Mononuclear cell (primary cell): ENCODE measurements at regions not wholly inside any gene's neighbourhood (a gene's known extent, or its start where the extent isn't known, plus 50 kb on each side); places are given as distances from the start of the nearest gene placed in this dataset.

Source experiments
- H3K27me3 ChIP-seq: 2 replicates; pipeline ENCODE4 v1.6.0; 2011; ENCODE audit warnings: low read length, control low read depth; ENCODE audit not compliant: insufficient read depth
- H3K4me1 ChIP-seq: 2 replicates; pipeline ENCODE4 v1.5.1; 2011; ENCODE audit warnings: mild to moderate bottlenecking, low read length, control low read depth; ENCODE audit not compliant: insufficient read depth
- H3K4me3 ChIP-seq: 2 replicates; pipeline ENCODE4 v1.5.1; 2011; ENCODE audit warnings: mild to moderate bottlenecking, low read length, moderate library complexity
- H3K9me3 ChIP-seq: 2 replicates; pipeline ENCODE4 v1.5.1; 2011; ENCODE audit warnings: low read depth, mild to moderate bottlenecking, control low read depth, low read length

DNA sequence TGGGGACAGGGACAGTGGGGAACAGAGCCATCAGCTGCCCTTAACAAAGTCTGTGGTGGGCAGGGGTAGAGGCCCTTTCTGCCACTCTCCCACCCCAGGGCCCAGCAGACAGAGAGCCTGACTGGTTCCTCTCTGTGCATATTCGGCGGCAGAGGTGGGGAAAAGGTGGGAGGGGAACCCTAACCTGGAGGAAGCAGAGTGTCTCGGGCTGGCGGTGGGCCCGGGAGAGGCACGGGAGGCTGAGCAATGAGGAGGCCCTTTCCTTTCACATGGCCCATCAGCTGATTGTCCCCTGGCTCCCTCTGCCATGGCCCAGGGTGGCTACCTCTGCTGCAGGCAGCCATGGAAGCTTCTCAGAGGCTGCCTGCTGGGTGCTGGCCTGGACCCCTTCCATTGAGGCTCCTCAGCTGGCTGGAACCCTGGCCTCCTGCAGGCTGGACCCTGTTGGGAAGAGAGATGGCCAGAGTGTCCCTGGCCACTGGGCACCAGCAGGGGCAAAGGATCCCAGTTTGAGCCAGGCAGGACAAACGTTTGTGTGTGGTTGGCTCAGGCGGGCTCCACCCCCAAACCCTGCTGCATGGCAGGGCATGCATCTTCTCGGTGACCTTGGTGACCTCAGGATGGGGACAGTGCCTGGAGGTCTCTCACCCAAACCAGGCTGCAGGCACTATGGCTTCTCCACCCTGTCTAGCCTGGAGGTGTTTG is 202.8 kb upstream of the ZNF536 start:
- Histone ChIP-seq H3K27me3 (no peaks in the 10 kb centered on the region), H3K4me3 (no peak overlapping the region), H3K9me3 (no peaks in the 10 kb centered on the region), H3K4me1 (no peaks in the 10 kb centered on the region)

DNA sequence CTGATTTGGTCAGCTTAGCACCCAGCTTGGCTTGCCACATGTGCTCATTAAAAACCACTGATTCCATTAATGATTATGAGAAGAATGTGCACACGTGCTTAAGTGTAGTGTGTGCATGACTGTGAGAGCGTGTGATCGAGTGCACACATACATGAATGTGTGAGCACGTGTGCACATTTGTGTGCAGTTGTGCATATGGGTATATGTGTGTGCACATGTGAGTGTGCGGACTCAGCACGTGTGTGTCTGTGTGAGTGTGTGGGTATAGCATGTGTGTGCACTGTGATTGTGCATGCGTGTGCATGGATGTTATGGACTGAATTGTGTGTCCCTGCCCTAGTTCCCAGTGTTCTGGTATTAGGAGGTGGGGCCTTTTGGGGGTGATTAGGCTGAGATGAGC is 202.1 kb upstream of the ZNF536 start:
- Histone ChIP-seq H3K4me1 (no peaks in the 10 kb centered on the region), H3K4me3 (no peak overlapping the region), H3K27me3 (no peaks in the 10 kb centered on the region), H3K9me3 (no peaks in the 10 kb centered on the region)

GRCh38 chr19:30170495-30171137 is 201.6 kb upstream of the ZNF536 start:
- no peak overlapping the region for H3K4me3 ChIP-seq
- no peaks in the 10 kb centered on the region for H3K4me1 ChIP-seq
- no peaks in the 10 kb centered on the region for H3K27me3 ChIP-seq
- no peaks in the 10 kb centered on the region for H3K9me3 ChIP-seq

DNA sequence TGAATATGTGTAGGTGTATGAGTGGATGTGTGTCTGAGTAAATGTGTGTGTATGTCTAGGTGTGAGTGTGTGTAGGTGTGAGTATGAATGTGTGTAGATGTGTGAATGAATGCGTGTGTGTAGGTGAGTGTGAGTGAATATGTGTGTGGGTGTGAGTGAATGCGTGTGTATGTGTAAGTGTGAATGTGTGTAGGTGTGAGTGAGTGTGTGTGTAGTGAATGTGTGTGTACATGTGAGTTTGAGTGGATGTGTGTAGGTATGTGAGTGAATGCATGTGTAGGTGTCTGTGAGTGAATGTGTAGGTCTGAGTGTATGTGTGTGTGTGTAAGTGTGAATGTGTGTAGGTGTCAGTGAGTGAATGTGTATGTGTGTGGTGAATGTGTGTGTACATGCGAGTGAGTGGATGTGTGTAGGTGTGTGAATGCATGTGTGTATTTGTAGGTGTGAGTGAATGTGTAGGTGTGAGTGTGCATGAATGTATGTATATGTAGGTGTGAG is 201.0 kb upstream of the ZNF536 start:
- H3K4me1 ChIP-seq = no peaks in the 10 kb centered on the region
- no peak overlapping the region for H3K4me3 ChIP-seq
- no peaks in the 10 kb centered on the region for H3K9me3 ChIP-seq
- H3K27me3 ChIP-seq = no peaks in the 10 kb centered on the region

- Histone ChIP-seq H3K4me3 (no peak overlapping the region), H3K4me1 (no peaks in the 10 kb centered on the region), H3K9me3 (no peaks in the 10 kb centered on the region), H3K27me3 (no peaks in the 10 kb centered on the region)
Observed at GRCh38 chr19:30171795-30172612, 200.2 kb upstream of the ZNF536 start.

DNA sequence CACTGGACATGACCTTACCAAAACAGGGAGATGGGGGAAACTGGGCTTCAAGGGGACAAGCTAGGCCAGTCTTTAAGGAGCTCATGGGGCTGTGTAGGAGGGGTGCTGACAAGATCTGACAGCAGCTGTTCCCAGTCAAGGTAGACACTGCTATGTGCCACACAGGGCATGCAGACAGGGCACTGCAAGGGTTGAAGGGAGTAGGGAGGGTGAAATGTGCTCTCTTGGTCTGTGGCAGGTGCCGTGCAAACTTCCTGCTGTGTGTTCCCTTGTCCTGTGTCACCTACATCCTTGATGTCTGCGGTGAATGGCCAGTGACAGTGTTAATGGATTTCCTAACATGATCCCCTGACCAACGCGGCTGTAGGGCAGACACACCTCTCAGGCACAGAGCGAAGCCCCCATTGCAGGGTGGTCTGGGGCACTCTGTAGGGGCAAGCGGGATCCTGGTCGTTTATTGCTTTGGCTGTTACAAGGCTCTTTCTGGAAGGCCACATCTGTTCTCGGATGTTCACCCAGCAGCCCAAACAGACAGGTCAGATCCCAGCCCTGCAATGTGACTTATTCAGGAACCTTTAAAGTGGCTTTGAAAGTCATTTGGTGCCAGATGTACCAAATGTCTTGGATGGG is 199.5 kb upstream of the ZNF536 start:
- H3K4me1 ChIP-seq = no peaks in the 10 kb centered on the region
- H3K4me3 ChIP-seq = no peak overlapping the region
- no peaks in the 10 kb centered on the region for H3K9me3 ChIP-seq
- no peaks in the 10 kb centered on the region for H3K27me3 ChIP-seq

- H3K4me1 ChIP-seq = no peaks in the 10 kb centered on the region
- no peaks in the 10 kb centered on the region for H3K9me3 ChIP-seq
- no peaks in the 10 kb centered on the region for H3K27me3 ChIP-seq
- no peak overlapping the region for H3K4me3 ChIP-seq
Observed at GRCh38 chr19:30173593-30174356, 198.4 kb upstream of the ZNF536 start.

- Histone ChIP-seq H3K27me3 (no peaks in the 10 kb centered on the region), H3K4me3 (no peak overlapping the region), H3K4me1 (no peaks in the 10 kb centered on the region), H3K9me3 (no peaks in the 10 kb centered on the region)
Observed at GRCh38 chr19:30174357-30174645, 197.9 kb upstream of the ZNF536 start.

- H3K4me3 ChIP-seq = no peak overlapping the region
- H3K9me3 ChIP-seq = no peaks in the 10 kb centered on the region
- H3K4me1 ChIP-seq = no peaks in the 10 kb centered on the region
- H3K27me3 ChIP-seq = no peaks in the 10 kb centered on the region
Observed at GRCh38 chr19:30174791-30175190, 197.4 kb upstream of the ZNF536 start.

- Histone ChIP-seq H3K9me3 (no peaks in the 10 kb centered on the region), H3K27me3 (no peaks in the 10 kb centered on the region), H3K4me1 (no peaks in the 10 kb centered on the region), H3K4me3 (no peak overlapping the region)
Observed at GRCh38 chr19:30175987-30176386, 196.2 kb upstream of the ZNF536 start.

GRCh38 chr19:30178721-30179402 is 193.3 kb upstream of the ZNF536 start:
- no peaks in the 10 kb centered on the region for H3K4me1 ChIP-seq
- H3K9me3 ChIP-seq = peaks cover 17% of the 10 kb centered on the region
- no peaks in the 10 kb centered on the region for H3K27me3 ChIP-seq
- no peak overlapping the region for H3K4me3 ChIP-seq

DNA sequence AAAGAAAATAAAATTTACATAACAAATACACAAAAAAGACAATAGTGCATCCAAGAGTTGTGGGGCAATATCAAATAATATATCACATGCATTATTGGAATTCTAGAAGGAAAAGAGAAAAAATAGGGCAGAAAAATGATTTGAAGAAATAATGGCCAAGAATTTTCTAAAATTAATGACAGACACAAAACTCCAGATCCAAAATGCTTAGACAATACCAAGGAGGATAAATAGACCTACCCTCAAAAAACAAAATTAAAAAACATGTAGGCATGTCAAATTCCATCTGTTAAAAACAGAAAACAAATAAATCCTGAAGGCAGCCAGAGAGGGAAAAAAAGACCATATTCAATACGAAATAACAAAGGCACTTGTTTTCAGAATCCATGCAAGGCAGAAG is 191.5 kb upstream of the ZNF536 start:
- H3K4me3 ChIP-seq = no peak overlapping the region
- peaks cover 22% of the 10 kb centered on the region for H3K9me3 ChIP-seq
- no peaks in the 10 kb centered on the region for H3K27me3 ChIP-seq
- H3K4me1 ChIP-seq = no peaks in the 10 kb centered on the region

GRCh38 chr19:30183807-30184490 is 188.2 kb upstream of the ZNF536 start:
- peaks cover 22% of the 10 kb centered on the region for H3K9me3 ChIP-seq
- no peaks in the 10 kb centered on the region for H3K4me1 ChIP-seq
- no peak overlapping the region for H3K4me3 ChIP-seq
- no peaks in the 10 kb centered on the region for H3K27me3 ChIP-seq
